PC-9 (cell line): ENCODE measurements at regions not wholly inside any gene's neighbourhood (a gene's known extent, or its start where the extent isn't known, plus 50 kb on each side); places are given as distances from the start of the nearest gene placed in this dataset.

Experiments
- BruUV-seq: library from RNA; stranded (reverse); fragments of 400-500 nt; replicated peaks from 2 replicates; lab custom pipeline; 2021; lab: Mats Ljungman, UMichigan
- CTCF ChIA-PET: fragments of 300-600 bp; sonication (Branson Sonifier 250); formaldehyde crosslinking; loops from one replicate; lab custom pipeline; 2022; ENCODE audit warnings: antibody characterized with exemption; lab: Charles Lee
- POLR2A ChIA-PET: fragments of 300-600 bp; sonication (Branson Sonifier 250); formaldehyde crosslinking; loops from one replicate; lab custom pipeline; 2022; ENCODE audit warnings: antibody characterized with exemption; ENCODE audit not compliant: unreplicated experiment; lab: Charles Lee
- DNase-seq, 2 experiments: peaks; one replicate each; pipeline versions ENCODE4 v3.0.0 to v3.0.0-alpha.2; 2015 to 2022; ENCODE audit warnings: mixed read lengths in 1 of 2
- H2AFZ ChIP-seq: fragments of 200-600 bp; sonication (generic); 2 replicates; pipeline ENCODE4 v1.8.1; 2017; ENCODE audit warnings: antibody characterized with exemption
- H3F3A ChIP-seq: fragments of 200-600 bp; sonication (generic); 2 replicates; pipeline ENCODE4 v1.8.1; 2017; ENCODE audit warnings: antibody characterized with exemption, mild to moderate bottlenecking, low read depth; ENCODE audit not compliant: insufficient read depth
- H3K27ac ChIP-seq: fragments of 200-600 bp; sonication (generic); 2 replicates; pipeline ENCODE4 v1.6.1; 2016; ENCODE audit warnings: mixed run types
- H3K27me3 ChIP-seq: fragments of 200-600 bp; sonication (generic); 2 replicates; pipeline ENCODE4 v1.6.1; 2016; ENCODE audit warnings: low read depth, mixed run types; ENCODE audit not compliant: insufficient read depth
- H3K36me3 ChIP-seq: fragments of 200-600 bp; sonication (generic); 2 replicates; pipeline ENCODE4 v1.6.1; 2016; ENCODE audit warnings: low read depth, mixed run types
- H3K4me1 ChIP-seq: fragments of 200-600 bp; sonication (generic); replicated peaks from 2 replicates; pipeline ENCODE4 v1.6.1; 2016; ENCODE audit warnings: mixed run types; ENCODE audit not compliant: insufficient read depth
- H3K4me2 ChIP-seq: fragments of 200-600 bp; sonication (generic); 2 replicates; pipeline ENCODE4 v1.6.1; 2017; ENCODE audit warnings: mixed run types
- H3K4me3 ChIP-seq: fragments of 200-600 bp; sonication (generic); 2 replicates; pipeline ENCODE4 v1.6.1; 2016; ENCODE audit warnings: mixed run types
- H3K79me2 ChIP-seq: fragments of 200-600 bp; sonication (generic); 2 replicates; pipeline ENCODE4 v1.6.1; 2017; ENCODE audit warnings: low read depth, mixed run types
- H3K9me2 ChIP-seq: fragments of 200-600 bp; sonication (generic); 2 replicates; pipeline ENCODE4 v1.8.1; 2017; ENCODE audit warnings: mild to moderate bottlenecking; ENCODE audit not compliant: insufficient read depth
- H3K9me3 ChIP-seq: fragments of 200-600 bp; sonication (generic); 2 replicates; pipeline ENCODE4 v1.8.1; 2016; ENCODE audit warnings: low read depth; ENCODE audit not compliant: insufficient read depth
- H4K20me1 ChIP-seq: fragments of 200-600 bp; sonication (generic); 2 replicates; pipeline ENCODE4 v1.8.1; 2017; ENCODE audit not compliant: insufficient read depth
- EZH2 ChIP-seq: fragments of 200-600 bp; sonication (generic); IDR thresholded peaks from 2 replicates; pipeline ENCODE4 v1.8.0; 2017; ENCODE audit warnings: antibody characterized with exemption, low read depth
- intact Hi-C: fragments of 100-400 bp; cut with micrococcal nuclease; formaldehyde crosslinking; loops from one replicate; pipeline ENCODE4 v1.10.0; 2022; ENCODE audit not compliant: unreplicated experiment
- TF ChIP-seq, protein P1 (sequence below): fragments of 200-600 bp; sonication (generic); conservative IDR thresholded peaks from 2 replicates; pipeline ENCODE4 v1.6.1; 2017; ENCODE audit warnings: mixed run types, antibody characterized with exemption, mild to moderate bottlenecking, moderate library complexity

DNA sequence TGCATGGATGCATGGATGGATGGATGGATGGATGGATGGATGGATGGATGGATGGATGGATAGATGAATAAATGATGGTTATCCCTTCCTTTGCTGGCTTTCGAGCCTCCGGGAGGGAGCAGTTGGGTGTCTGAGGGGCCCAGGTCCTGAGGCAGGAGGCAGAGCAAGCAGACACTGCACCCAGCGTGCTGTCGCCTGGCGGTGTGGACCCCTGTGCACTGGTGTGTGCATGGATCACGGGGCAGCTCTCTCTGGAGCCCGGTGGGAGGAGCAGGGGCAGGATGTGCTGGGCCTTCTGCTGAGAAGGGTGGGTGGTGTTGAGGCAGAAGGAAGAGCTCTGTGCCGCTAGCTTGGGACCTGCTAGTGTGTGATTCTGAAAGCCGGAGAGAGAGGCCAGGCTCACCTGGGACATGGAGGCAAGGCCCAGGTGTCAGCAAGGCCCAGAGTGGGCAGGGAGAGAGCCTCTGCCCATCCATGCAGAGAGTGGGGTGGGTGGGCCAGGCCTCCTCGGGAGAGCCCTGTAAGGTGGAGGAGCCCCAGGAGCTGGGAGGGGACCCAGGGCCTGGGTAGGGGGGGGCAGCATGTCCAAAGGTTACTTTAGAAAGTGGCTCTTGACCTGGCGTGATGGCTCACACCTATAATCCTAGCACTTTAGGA, 254.4 kb downstream of the BRD1 start:
- DNase-seq = no peak
- no peaks in the 10 kb centered on the region for H3K79me2 ChIP-seq
- no peak overlapping the region for H3K27ac ChIP-seq
- peaks cover 92% of the 10 kb centered on the region for H3K27me3 ChIP-seq
- H3K4me1 ChIP-seq = no peaks in the 10 kb centered on the region
- TF ChIP-seq EZH2 = no peak
- TF ChIP-seq, protein P1, sequence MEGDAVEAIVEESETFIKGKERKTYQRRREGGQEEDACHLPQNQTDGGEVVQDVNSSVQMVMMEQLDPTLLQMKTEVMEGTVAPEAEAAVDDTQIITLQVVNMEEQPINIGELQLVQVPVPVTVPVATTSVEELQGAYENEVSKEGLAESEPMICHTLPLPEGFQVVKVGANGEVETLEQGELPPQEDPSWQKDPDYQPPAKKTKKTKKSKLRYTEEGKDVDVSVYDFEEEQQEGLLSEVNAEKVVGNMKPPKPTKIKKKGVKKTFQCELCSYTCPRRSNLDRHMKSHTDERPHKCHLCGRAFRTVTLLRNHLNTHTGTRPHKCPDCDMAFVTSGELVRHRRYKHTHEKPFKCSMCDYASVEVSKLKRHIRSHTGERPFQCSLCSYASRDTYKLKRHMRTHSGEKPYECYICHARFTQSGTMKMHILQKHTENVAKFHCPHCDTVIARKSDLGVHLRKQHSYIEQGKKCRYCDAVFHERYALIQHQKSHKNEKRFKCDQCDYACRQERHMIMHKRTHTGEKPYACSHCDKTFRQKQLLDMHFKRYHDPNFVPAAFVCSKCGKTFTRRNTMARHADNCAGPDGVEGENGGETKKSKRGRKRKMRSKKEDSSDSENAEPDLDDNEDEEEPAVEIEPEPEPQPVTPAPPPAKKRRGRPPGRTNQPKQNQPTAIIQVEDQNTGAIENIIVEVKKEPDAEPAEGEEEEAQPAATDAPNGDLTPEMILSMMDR = no peak
- no peak overlapping the region for H2AFZ ChIP-seq
- H3F3A ChIP-seq = no peaks in the 10 kb centered on the region
- no peaks in the 10 kb centered on the region for H3K9me3 ChIP-seq
- ChIA-PET CTCF (no interaction called here), POLR2A (no interaction called here)
- no TSS peak for BruUV-seq
- H3K9me2 ChIP-seq = no peaks in the 10 kb centered on the region
- H4K20me1 ChIP-seq = peaks cover 8% of the 10 kb centered on the region; the same call in 1 of the 2 replicates
- no peak overlapping the region for H3K4me3 ChIP-seq
- H3K4me2 ChIP-seq = no peak overlapping the region
- H3K36me3 ChIP-seq = no peaks in the 10 kb centered on the region
- intact Hi-C loops = no loop called here

DNA sequence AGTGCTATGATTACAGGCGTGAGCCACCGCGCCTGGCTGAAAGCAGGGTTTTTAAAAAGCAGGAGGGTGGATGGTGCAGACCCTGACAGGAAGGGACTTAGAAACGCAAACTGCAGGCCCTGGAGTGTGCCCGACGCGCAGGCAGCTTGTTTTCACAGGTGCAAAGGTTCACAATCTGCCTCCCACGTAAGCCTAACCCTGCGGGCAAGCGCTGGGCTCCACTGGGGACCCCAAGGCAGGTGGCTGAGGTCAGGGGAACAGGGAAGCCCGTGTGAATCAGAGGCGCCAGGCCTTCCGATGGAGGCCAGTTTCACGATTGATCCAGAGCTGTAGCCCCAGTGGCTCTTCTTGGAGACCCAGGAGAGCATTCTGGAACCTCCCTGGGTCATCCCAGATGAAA, 256.3 kb downstream of the BRD1 start:
- Histone ChIP-seq H3K79me2 (no peaks in the 10 kb centered on the region), H3F3A (no peaks in the 10 kb centered on the region), H3K27me3 (peaks cover 92% of the 10 kb centered on the region), H3K4me1 (no peaks in the 10 kb centered on the region), H4K20me1 (peaks cover 8% of the 10 kb centered on the region; the same call in 1 of the 2 replicates), H3K4me3 (no peak overlapping the region), H3K27ac (no peak overlapping the region), H3K9me3 (no peaks in the 10 kb centered on the region), H3K36me3 (no peaks in the 10 kb centered on the region), H2AFZ (no peak overlapping the region), H3K4me2 (no peak overlapping the region), H3K9me2 (no peaks in the 10 kb centered on the region)
- intact Hi-C loops = no loop called here
- POLR2A ChIA-PET = no interaction called here
- DNase-seq = no peak
- BruUV-seq = no TSS peak
- CTCF ChIA-PET = no interaction called here
- TF ChIP-seq EZH2 = no peak
- TF ChIP-seq, protein P1 = no peak

DNA sequence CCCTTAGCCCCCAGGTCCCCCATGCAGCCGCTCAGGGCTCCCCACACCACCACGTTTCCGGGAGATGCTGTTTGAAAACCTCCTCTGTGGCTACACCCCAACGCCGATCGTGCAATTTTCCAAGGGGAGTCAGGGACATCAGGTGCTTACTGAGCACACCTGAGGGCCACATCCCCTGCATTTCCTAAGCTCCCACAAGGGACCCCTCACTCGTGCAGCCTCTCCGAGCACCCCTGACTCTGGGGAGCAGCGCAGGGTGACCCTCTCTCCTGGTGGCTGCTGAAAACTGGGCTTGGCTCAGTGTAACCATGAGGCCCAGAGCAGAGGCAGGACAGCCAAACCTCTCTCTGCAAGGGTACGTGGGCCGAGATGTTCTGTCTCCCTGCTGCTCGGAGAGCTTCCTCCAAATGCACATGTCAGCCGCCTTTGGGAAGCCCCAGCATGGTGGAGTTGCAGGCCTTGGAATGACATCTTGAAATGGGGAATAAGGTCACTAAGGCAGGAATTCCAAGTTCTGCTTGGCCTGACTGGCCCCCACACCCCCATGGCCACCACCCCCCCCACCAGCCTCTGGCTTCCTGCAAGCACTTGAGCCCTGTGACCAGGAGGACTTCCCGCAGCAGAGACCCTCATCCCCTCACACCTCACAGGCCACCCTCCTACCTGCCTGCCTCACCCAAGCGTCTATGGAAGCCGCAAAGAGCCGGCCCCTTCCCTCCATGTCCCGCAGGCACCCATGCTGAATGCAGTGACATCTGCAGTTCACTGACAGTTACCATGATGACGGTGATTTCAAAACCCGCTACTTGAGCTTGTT, 257.4 kb downstream of the BRD1 start:
- Histone ChIP-seq H3K27ac (no peak overlapping the region), H3K27me3 (peaks cover 93% of the 10 kb centered on the region), H3K4me2 (no peak overlapping the region), H3F3A (no peaks in the 10 kb centered on the region), H4K20me1 (peaks cover 8% of the 10 kb centered on the region), H3K4me1 (no peaks in the 10 kb centered on the region), H3K36me3 (no peaks in the 10 kb centered on the region), H3K9me3 (no peaks in the 10 kb centered on the region), H2AFZ (no peak overlapping the region), H3K9me2 (no peaks in the 10 kb centered on the region), H3K4me3 (no peak overlapping the region), H3K79me2 (no peaks in the 10 kb centered on the region)
- intact Hi-C loops = no loop called here
- CTCF ChIA-PET = no interaction called here
- POLR2A ChIA-PET = no interaction called here
- no TSS peak for BruUV-seq
- no peak for DNase-seq
- TF ChIP-seq, protein P1 = no peak
- TF ChIP-seq EZH2 = no peak
